ENCODE measurements at regions not wholly inside any gene's neighbourhood (a gene's known extent, or its start where the extent isn't known, plus 50 kb on each side); places are given as distances from the start of the nearest gene placed in this dataset.

- H3K9me1 ChIP-seq (ENCODE audit: control insufficient read depth, extremely low read depth, insufficient read depth, low read length), result no peaks in the 10 kb centered on the region
- no peak overlapping the region for H3K9ac ChIP-seq (ENCODE audit: control insufficient read depth, extremely low read depth, insufficient read depth, low read length)
- TF ChIP-seq EZH2 (IDR thresholded peaks at IDR 0.05; ENCODE audit: low read length), result no peak
- TF ChIP-seq, protein P1, sequence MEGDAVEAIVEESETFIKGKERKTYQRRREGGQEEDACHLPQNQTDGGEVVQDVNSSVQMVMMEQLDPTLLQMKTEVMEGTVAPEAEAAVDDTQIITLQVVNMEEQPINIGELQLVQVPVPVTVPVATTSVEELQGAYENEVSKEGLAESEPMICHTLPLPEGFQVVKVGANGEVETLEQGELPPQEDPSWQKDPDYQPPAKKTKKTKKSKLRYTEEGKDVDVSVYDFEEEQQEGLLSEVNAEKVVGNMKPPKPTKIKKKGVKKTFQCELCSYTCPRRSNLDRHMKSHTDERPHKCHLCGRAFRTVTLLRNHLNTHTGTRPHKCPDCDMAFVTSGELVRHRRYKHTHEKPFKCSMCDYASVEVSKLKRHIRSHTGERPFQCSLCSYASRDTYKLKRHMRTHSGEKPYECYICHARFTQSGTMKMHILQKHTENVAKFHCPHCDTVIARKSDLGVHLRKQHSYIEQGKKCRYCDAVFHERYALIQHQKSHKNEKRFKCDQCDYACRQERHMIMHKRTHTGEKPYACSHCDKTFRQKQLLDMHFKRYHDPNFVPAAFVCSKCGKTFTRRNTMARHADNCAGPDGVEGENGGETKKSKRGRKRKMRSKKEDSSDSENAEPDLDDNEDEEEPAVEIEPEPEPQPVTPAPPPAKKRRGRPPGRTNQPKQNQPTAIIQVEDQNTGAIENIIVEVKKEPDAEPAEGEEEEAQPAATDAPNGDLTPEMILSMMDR (optimal IDR thresholded peaks at IDR 0.05 in 1 of 3, IDR thresholded peaks at IDR 0.05 in 1 of 3, conservative IDR thresholded peaks at IDR 0.05 in 1 of 3; ENCODE audit: extremely low read depth in 1 of 3, insufficient read depth in 2 of 3, low read length in 3 of 3), result no peak
- dilution Hi-C loops (cut with MboI; ENCODE audit: extremely low pct_ligation_motif_present, low sequenced_read_pairs), result no loop called here
- no peaks in the 10 kb centered on the region for H3K79me2 ChIP-seq (ENCODE audit: control insufficient read depth, insufficient read depth, low read length)
- no peaks in the 10 kb centered on the region for H4K20me1 ChIP-seq (ENCODE audit: control insufficient read depth, extremely low read depth, insufficient read depth, low read length)
- H3K27me3 ChIP-seq (ENCODE audit: control insufficient read depth, extremely low read depth, insufficient read depth, low read length), result no peaks in the 10 kb centered on the region
- no peak overlapping the region for H3K4me2 ChIP-seq (ENCODE audit: control insufficient read depth, extremely low read depth, insufficient read depth, low read depth, low read length)
- H3K27ac ChIP-seq (ENCODE audit: control insufficient read depth, insufficient read depth, low read length), result no peak overlapping the region
- FAIRE-seq (no peak), DNase-seq (ENCODE audit: low read depth, low spot score) (no peak)
- H2AFZ ChIP-seq (ENCODE audit: control insufficient read depth, low read length), result no peak overlapping the region
- H3K9me3 ChIP-seq (ENCODE audit: control insufficient read depth, low read depth, low read length), result no peaks in the 10 kb centered on the region
- no peak overlapping the region for H3K4me3 ChIP-seq (ENCODE audit: control insufficient read depth in 2 of 3, extremely low read depth in 1 of 3, insufficient read depth in 2 of 3, low read depth in 1 of 3, low read length in 3 of 3)
- no peaks in the 10 kb centered on the region for H3K4me1 ChIP-seq (ENCODE audit: control insufficient read depth, extremely low read depth, insufficient read depth, low read length)
- no peaks in the 10 kb centered on the region for H3K36me3 ChIP-seq (ENCODE audit: control insufficient read depth in 2 of 2, extremely low read depth in 1 of 2, insufficient read depth in 2 of 2, low read length in 2 of 2)
Observed at GRCh38 chr21:23729331-23729730, 1878.0 kb downstream of the MRPL39 start.

DNA sequence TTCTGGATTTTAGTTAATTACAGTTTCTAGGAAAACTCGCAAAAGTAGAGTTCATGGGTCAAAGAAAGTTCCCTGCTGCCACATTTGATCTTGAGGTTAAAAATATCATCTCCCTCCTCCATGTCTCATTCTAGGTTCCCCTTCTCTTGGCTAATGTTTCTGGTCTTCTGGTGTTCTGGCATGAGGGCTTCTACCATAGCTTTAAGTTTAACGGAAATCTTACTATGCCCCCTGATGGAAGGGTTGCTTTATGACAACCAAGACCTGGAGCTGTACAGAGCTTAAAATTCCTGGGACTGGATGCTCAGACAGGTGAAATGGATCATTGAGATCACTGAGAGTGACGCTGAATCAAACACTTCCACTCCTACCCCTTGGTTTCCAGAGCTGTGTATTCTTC is 1881.7 kb downstream of the MRPL39 start:
- DNase-seq (ENCODE audit: low read depth, low spot score) (no peak), FAIRE-seq (no peak)
- no peaks in the 10 kb centered on the region for H3K4me1 ChIP-seq (ENCODE audit: control insufficient read depth, extremely low read depth, insufficient read depth, low read length)
- H3K27me3 ChIP-seq (ENCODE audit: control insufficient read depth, extremely low read depth, insufficient read depth, low read length), result no peaks in the 10 kb centered on the region
- no peak overlapping the region for H3K9ac ChIP-seq (ENCODE audit: control insufficient read depth, extremely low read depth, insufficient read depth, low read length)
- H3K79me2 ChIP-seq (ENCODE audit: control insufficient read depth, insufficient read depth, low read length), result no peaks in the 10 kb centered on the region
- TF ChIP-seq, protein P1 (optimal IDR thresholded peaks at IDR 0.05 in 1 of 3, IDR thresholded peaks at IDR 0.05 in 1 of 3, conservative IDR thresholded peaks at IDR 0.05 in 1 of 3; ENCODE audit: extremely low read depth in 1 of 3, insufficient read depth in 2 of 3, low read length in 3 of 3), result no peak
- no peak for TF ChIP-seq EZH2 (IDR thresholded peaks at IDR 0.05; ENCODE audit: low read length)
- H4K20me1 ChIP-seq (ENCODE audit: control insufficient read depth, extremely low read depth, insufficient read depth, low read length), result no peaks in the 10 kb centered on the region
- no peak overlapping the region for H3K27ac ChIP-seq (ENCODE audit: control insufficient read depth, insufficient read depth, low read length)
- no peak overlapping the region for H3K4me2 ChIP-seq (ENCODE audit: control insufficient read depth, extremely low read depth, insufficient read depth, low read depth, low read length)
- dilution Hi-C loops (cut with MboI; ENCODE audit: extremely low pct_ligation_motif_present, low sequenced_read_pairs), result no loop called here
- H3K9me3 ChIP-seq (ENCODE audit: control insufficient read depth, low read depth, low read length), result no peaks in the 10 kb centered on the region
- H2AFZ ChIP-seq (ENCODE audit: control insufficient read depth, low read length), result no peak overlapping the region
- H3K4me3 ChIP-seq (ENCODE audit: control insufficient read depth in 2 of 3, extremely low read depth in 1 of 3, insufficient read depth in 2 of 3, low read depth in 1 of 3, low read length in 3 of 3), result no peak overlapping the region
- no peaks in the 10 kb centered on the region for H3K9me1 ChIP-seq (ENCODE audit: control insufficient read depth, extremely low read depth, insufficient read depth, low read length)
- H3K36me3 ChIP-seq (ENCODE audit: control insufficient read depth in 2 of 2, extremely low read depth in 1 of 2, insufficient read depth in 2 of 2, low read length in 2 of 2), result no peaks in the 10 kb centered on the region

Measured in keratinocyte (primary cell).